Activated CD4-positive, alpha-beta T cell treated with anti-CD3 and anti-CD28 coated beads, Interleukin-2, amount 10 ng/mL, durations not matched to agents 7 days and 5 days (primary cell): ENCODE measurements at regions not wholly inside any gene's neighbourhood (a gene's known extent, or its start where the extent isn't known, plus 50 kb on each side); places are given as distances from the start of the nearest gene placed in this dataset.

Experiments used
- CTCF ChIA-PET: fragments of 350-600 bp; sonication (Branson Sonifier 250); formaldehyde crosslinking; loops from one replicate; lab custom pipeline; 2021; ENCODE audit warnings: antibody characterized with exemption; lab: Charles Lee
- POLR2A ChIA-PET: fragments of 350-600 bp; sonication (Branson Sonifier 250); formaldehyde crosslinking; loops from one replicate; lab custom pipeline; 2021; ENCODE audit warnings: antibody characterized with exemption; lab: Charles Lee
- DNase-seq: peaks from one replicate; pipeline ENCODE4 v3.0.0-alpha.2; 2020
- H3K27ac Mint-ChIP-seq: one replicate; pipeline ENCODE4 v1.8.0; 2021; ENCODE audit warnings: mild to moderate bottlenecking, moderate library complexity, mixed read lengths
- H3K27me3 Mint-ChIP-seq: one replicate; pipeline ENCODE4 v1.8.0; 2021; ENCODE audit warnings: mixed read lengths
- H3K36me3 Mint-ChIP-seq: one replicate; pipeline ENCODE4 v1.8.0; 2021; ENCODE audit warnings: low read depth, mixed read lengths
- H3K4me1 Mint-ChIP-seq: one replicate; pipeline ENCODE4 v1.8.0; 2021; ENCODE audit warnings: mixed read lengths
- H3K4me3 Mint-ChIP-seq: one replicate; pipeline ENCODE4 v1.8.0; 2021; ENCODE audit warnings: mild to moderate bottlenecking, moderate library complexity, mixed read lengths
- H3K9me3 Mint-ChIP-seq: one replicate; pipeline ENCODE4 v1.8.0; 2021; ENCODE audit warnings: mixed read lengths

- DNase-seq: no peak
- Mint-ChIP-seq H3K27ac (no peak overlapping the region), H3K27me3 (no peaks in the 10 kb centered on the region), H3K9me3 (no peaks in the 10 kb centered on the region), H3K4me3 (no peak overlapping the region), H3K4me1 (no peaks in the 10 kb centered on the region), H3K36me3 (no peaks in the 10 kb centered on the region)
- ChIA-PET CTCF (no interaction called here), POLR2A (no interaction called here)
These were observed 110.6 kb upstream of the GLI3 start for GRCh38 chr7:42347616-42348015.

- POLR2A ChIA-PET: no interaction called here
- no peaks in the 10 kb centered on the region for H3K27me3 Mint-ChIP-seq
- CTCF ChIA-PET: interaction anchor here (1.0 kb wide), 1 partner anchor 1915 kb away, joined by 3 read pairs; no protein-coding TSS in a partner anchor
- no peak overlapping the region for H3K27ac Mint-ChIP-seq
- no peaks in the 10 kb centered on the region for H3K9me3 Mint-ChIP-seq
- H3K4me3 Mint-ChIP-seq: no peak overlapping the region
- H3K4me1 Mint-ChIP-seq: no peaks in the 10 kb centered on the region
- no peak for DNase-seq
- no peaks in the 10 kb centered on the region for H3K36me3 Mint-ChIP-seq
These were observed 108.7 kb upstream of the GLI3 start for GRCh38 chr7:42345478-42346299.

- CTCF ChIA-PET: no interaction called here
- no peaks in the 10 kb centered on the region for H3K9me3 Mint-ChIP-seq
These were observed 107.3 kb upstream of the GLI3 start for GRCh38 chr7:42344198-42344755.

GRCh38 chr7:42342381-42342780 is 105.4 kb upstream of the GLI3 start:
- no peaks in the 10 kb centered on the region for H3K4me1 Mint-ChIP-seq
- H3K36me3 Mint-ChIP-seq: no peaks in the 10 kb centered on the region
- ChIA-PET CTCF (no interaction called here), POLR2A (no interaction called here)
- H3K9me3 Mint-ChIP-seq: no peaks in the 10 kb centered on the region
- H3K4me3 Mint-ChIP-seq: no peak overlapping the region
- H3K27me3 Mint-ChIP-seq: no peaks in the 10 kb centered on the region
- DNase-seq: no peak
- H3K27ac Mint-ChIP-seq: no peak overlapping the region

More at GRCh38 chr7:42344198-42344755, 107.3 kb upstream of the GLI3 start:
- Mint-ChIP-seq H3K4me3 (no peak overlapping the region), H3K27ac (no peak overlapping the region), H3K27me3 (no peaks in the 10 kb centered on the region), H3K36me3 (no peaks in the 10 kb centered on the region), H3K4me1 (no peaks in the 10 kb centered on the region)
- no peak for DNase-seq
- POLR2A ChIA-PET: no interaction called here

GRCh38 chr7:42340436-42340835 is 103.4 kb upstream of the GLI3 start:
- ChIA-PET POLR2A (no interaction called here), CTCF (no interaction called here)
- Mint-ChIP-seq H3K4me3 (no peak overlapping the region), H3K27me3 (no peaks in the 10 kb centered on the region), H3K36me3 (no peaks in the 10 kb centered on the region), H3K9me3 (no peaks in the 10 kb centered on the region), H3K4me1 (no peaks in the 10 kb centered on the region), H3K27ac (no peak overlapping the region)
- no peak for DNase-seq

- POLR2A ChIA-PET: no interaction called here
These were observed 102.0 kb upstream of the GLI3 start for GRCh38 chr7:42338916-42339540.

GRCh38 chr7:42338231-42338915 is 101.4 kb upstream of the GLI3 start:
- CTCF ChIA-PET: no interaction called here
- POLR2A ChIA-PET: no interaction called here
- no peaks in the 10 kb centered on the region for H3K36me3 Mint-ChIP-seq
- DNase-seq: no peak
- H3K27ac Mint-ChIP-seq: peak overlapping the region; percentile 33
- no peaks in the 10 kb centered on the region for H3K9me3 Mint-ChIP-seq
- H3K4me1 Mint-ChIP-seq: no peaks in the 10 kb centered on the region
- no peak overlapping the region for H3K4me3 Mint-ChIP-seq
- no peaks in the 10 kb centered on the region for H3K27me3 Mint-ChIP-seq

More at GRCh38 chr7:42338916-42339540, 102.0 kb upstream of the GLI3 start:
- Mint-ChIP-seq H3K27me3 (no peaks in the 10 kb centered on the region), H3K9me3 (no peaks in the 10 kb centered on the region), H3K36me3 (no peaks in the 10 kb centered on the region), H3K4me1 (no peaks in the 10 kb centered on the region), H3K4me3 (no peak overlapping the region), H3K27ac (no peak overlapping the region)
- CTCF ChIA-PET: no interaction called here
- DNase-seq: no peak

- Mint-ChIP-seq H3K36me3 (no peaks in the 10 kb centered on the region), H3K27ac (no peak overlapping the region), H3K4me1 (no peaks in the 10 kb centered on the region), H3K4me3 (no peak overlapping the region), H3K27me3 (no peaks in the 10 kb centered on the region), H3K9me3 (peaks cover 5% of the 10 kb centered on the region)
- no peak for DNase-seq
- POLR2A ChIA-PET: no interaction called here
- CTCF ChIA-PET: no interaction called here
These were observed 100.4 kb upstream of the GLI3 start for GRCh38 chr7:42337225-42337905.

GRCh38 chr7:42332605-42333222 is 95.7 kb upstream of the GLI3 start:
- Mint-ChIP-seq H3K4me1 (no peaks in the 10 kb centered on the region), H3K27me3 (no peaks in the 10 kb centered on the region), H3K9me3 (peaks cover 8% of the 10 kb centered on the region), H3K27ac (no peak overlapping the region), H3K4me3 (no peak overlapping the region), H3K36me3 (no peaks in the 10 kb centered on the region)
- CTCF ChIA-PET: no interaction called here
- POLR2A ChIA-PET: no interaction called here
- DNase-seq: no peak

- Mint-ChIP-seq H3K4me1 (no peaks in the 10 kb centered on the region), H3K27me3 (no peaks in the 10 kb centered on the region), H3K4me3 (no peak overlapping the region), H3K9me3 (no peaks in the 10 kb centered on the region), H3K36me3 (no peaks in the 10 kb centered on the region), H3K27ac (no peak overlapping the region)
- DNase-seq: no peak
- CTCF ChIA-PET: no interaction called here
- POLR2A ChIA-PET: no interaction called here
These were observed 82.6 kb upstream of the GLI3 start for GRCh38 chr7:42319631-42320030.

GRCh38 chr7:42315631-42316030 is 78.6 kb upstream of the GLI3 start:
- CTCF ChIA-PET: no interaction called here
- no peaks in the 10 kb centered on the region for H3K27me3 Mint-ChIP-seq
- no peaks in the 10 kb centered on the region for H3K4me1 Mint-ChIP-seq
- DNase-seq: no peak
- POLR2A ChIA-PET: no interaction called here
- no peak overlapping the region for H3K27ac Mint-ChIP-seq
- no peaks in the 10 kb centered on the region for H3K36me3 Mint-ChIP-seq
- no peaks in the 10 kb centered on the region for H3K9me3 Mint-ChIP-seq
- H3K4me3 Mint-ChIP-seq: no peak overlapping the region

GRCh38 chr7:42315103-42315502 is 78.1 kb upstream of the GLI3 start:
- no peaks in the 10 kb centered on the region for H3K36me3 Mint-ChIP-seq
- CTCF ChIA-PET: no interaction called here
- no peaks in the 10 kb centered on the region for H3K27me3 Mint-ChIP-seq
- no peak for DNase-seq
- no peak overlapping the region for H3K4me3 Mint-ChIP-seq
- H3K27ac Mint-ChIP-seq: no peak overlapping the region
- POLR2A ChIA-PET: no interaction called here
- no peaks in the 10 kb centered on the region for H3K9me3 Mint-ChIP-seq
- no peaks in the 10 kb centered on the region for H3K4me1 Mint-ChIP-seq
